HG02642 (cell line): ENCODE measurements at regions not wholly inside any gene's neighbourhood (a gene's known extent, or its start where the extent isn't known, plus 50 kb on each side); places are given as distances from the start of the nearest gene placed in this dataset.
"Not testable (repeated sequence)": the region's sequence is repeated elsewhere in the genome, so short reads cannot be mapped to it uniquely, and the experiment has no call there.

ENCODE experiments used
- ATAC-seq: cut with Tn5 transposase; IDR thresholded peaks from one replicate; pipeline ENCODE4 v1.9.1; 2021; ENCODE audit warnings: mild to moderate bottlenecking; ENCODE audit not compliant: unreplicated experiment, poor library complexity

GRCh38 chr1:57623791-57624538 lies 200.1 kb upstream of the DAB1 start:
- ATAC-seq, result no peak

GRCh38 chr1:57623039-57623790 lies 199.4 kb upstream of the DAB1 start:
- no peak for ATAC-seq

- ATAC-seq, result no peak
Observed at GRCh38 chr1:57621776-57622175, 197.9 kb upstream of the DAB1 start.

GRCh38 chr1:57620605-57621004 lies 196.7 kb upstream of the DAB1 start:
- no peak for ATAC-seq

- ATAC-seq, result no peak
Observed at GRCh38 chr1:57616921-57617320, 193.1 kb upstream of the DAB1 start.

GRCh38 chr1:57615956-57616355 lies 192.1 kb upstream of the DAB1 start:
- ATAC-seq, result no peak

- ATAC-seq, result no peak
Observed at GRCh38 chr1:57612833-57613232, 189.0 kb upstream of the DAB1 start.

GRCh38 chr1:57605933-57606332 lies 182.1 kb upstream of the DAB1 start:
- no peak for ATAC-seq

- no peak for ATAC-seq
Observed at GRCh38 chr1:57603696-57604095, 179.8 kb upstream of the DAB1 start.

GRCh38 chr1:57600424-57600823 lies 176.6 kb upstream of the DAB1 start:
- ATAC-seq, result no peak

- ATAC-seq, result no peak
Observed at GRCh38 chr1:57599236-57599994, 175.6 kb upstream of the DAB1 start.

- no peak for ATAC-seq
Observed at GRCh38 chr1:57597036-57597435, 173.2 kb upstream of the DAB1 start.

GRCh38 chr1:57594002-57594401 lies 170.1 kb upstream of the DAB1 start:
- no peak for ATAC-seq

- ATAC-seq, result no peak
Observed at GRCh38 chr1:57591842-57592241, 168.0 kb upstream of the DAB1 start.

GRCh38 chr1:57590978-57591377 lies 167.1 kb upstream of the DAB1 start:
- ATAC-seq, result no peak

GRCh38 chr1:57586842-57587241 lies 163.0 kb upstream of the DAB1 start:
- no peak for ATAC-seq

- no peak for ATAC-seq
Observed at GRCh38 chr1:57578680-57579079, 154.8 kb upstream of the DAB1 start.

GRCh38 chr1:57578099-57578498 lies 154.2 kb upstream of the DAB1 start:
- no peak for ATAC-seq

- ATAC-seq, result no peak
Observed at GRCh38 chr1:57576756-57577155, 152.9 kb upstream of the DAB1 start.

GRCh38 chr1:57572016-57572415 lies 148.2 kb upstream of the DAB1 start:
- no peak for ATAC-seq

GRCh38 chr1:57558066-57558465 lies 134.2 kb upstream of the DAB1 start:
- ATAC-seq, result not testable (repeated sequence)
